ENCODE measurements at regions not wholly inside any gene's neighbourhood (a gene's known extent, or its start where the extent isn't known, plus 50 kb on each side); places are given as distances from the start of the nearest gene placed in this dataset.

DNA sequence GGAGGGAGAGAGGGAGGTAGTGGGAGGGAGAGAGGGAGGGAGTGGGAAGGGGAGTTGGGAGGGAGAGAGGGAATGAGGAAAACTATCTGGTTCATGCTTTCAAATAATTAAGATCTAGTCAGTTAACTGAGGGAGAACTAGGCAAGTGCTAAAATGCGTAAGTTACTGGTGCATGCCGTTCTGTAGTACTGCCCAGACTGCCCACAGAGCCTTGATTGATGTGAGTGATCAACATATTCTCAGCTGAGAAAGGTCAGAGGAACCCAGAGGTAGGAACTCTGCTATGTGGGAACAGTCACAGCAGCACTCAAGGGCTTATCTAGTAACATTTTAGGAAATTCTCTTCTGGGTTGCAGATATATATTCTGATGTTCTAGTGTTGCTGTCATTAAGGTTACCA lies 149.8 kb upstream of the ROBO1 start:
- no peak for DNase-seq

DNA sequence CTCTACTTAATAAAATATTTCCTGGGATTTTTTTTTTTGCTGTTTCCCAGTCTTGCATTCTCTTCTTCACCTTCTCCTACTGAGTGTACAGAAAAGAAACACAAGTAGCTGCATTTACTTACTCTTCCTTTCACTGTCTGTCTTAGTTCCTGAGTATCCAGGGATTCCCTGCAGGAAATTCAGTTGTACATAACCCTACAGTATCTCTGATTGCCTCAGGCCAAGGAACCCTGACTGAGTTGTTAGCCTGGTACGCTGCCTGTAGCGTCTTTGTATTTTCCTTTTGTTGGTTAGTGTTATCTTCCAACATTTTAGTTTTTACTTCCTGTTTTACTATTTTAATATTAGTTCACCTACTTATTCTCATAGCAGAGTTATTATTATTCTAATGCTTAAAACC lies 142.5 kb upstream of the ROBO1 start:
- DNase-seq = no peak

DNA sequence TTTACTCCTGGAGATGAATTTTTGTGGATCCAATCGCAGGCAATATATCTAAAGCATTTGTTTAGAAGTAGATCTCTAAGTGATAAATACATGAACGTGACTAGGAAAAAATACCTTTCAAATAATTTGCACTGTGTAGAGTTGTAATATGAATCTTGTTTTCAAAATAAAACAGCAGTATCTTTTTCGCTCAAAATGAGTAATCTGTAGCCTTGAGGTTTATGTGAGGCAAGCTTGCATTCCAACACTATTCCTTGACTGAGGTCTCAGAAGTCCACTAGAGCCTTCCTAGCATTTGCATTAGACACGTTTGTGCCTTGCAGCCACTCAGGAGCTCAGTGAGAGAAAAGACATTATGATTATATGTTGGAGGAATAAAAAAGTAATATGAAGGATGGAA lies 138.3 kb upstream of the ROBO1 start:
- no peak for DNase-seq

DNA sequence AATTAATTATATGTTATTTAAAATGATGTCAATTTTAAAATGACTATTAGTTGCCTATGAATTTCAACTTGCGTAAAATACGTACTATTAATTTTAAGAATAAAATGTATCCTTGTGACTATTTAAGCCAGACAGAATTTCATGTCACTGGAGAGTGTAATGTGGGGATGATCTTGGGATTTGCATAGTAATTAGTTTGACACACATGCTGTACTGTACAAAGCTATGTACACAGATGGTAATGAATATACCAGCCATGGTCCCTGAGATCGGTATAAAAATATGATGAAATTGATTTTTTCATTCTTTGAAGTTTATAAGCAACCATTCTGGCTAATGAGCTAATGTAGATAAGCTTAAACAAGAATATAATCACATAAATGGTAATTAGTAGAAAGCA lies 134.4 kb upstream of the ROBO1 start:
- no peak for DNase-seq

DNA sequence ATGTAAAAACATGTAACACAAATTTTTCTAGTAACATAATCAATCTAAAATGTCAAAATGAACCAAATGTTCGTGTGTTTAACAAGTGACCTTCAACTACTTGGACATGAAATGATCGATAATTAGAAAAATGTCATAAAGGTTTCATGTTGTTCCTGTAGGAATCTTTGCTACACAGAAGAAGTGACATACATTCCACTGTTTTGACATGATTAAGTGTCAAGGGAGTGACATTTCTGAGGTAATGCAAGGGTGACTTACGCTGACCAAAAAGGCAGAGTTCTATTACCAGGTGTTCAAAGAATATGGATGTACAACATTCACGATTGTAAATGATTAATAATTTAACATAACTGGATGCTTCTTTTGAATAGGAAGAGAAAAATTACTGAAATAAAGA lies 131.1 kb upstream of the ROBO1 start:
- no peak for DNase-seq

DNA sequence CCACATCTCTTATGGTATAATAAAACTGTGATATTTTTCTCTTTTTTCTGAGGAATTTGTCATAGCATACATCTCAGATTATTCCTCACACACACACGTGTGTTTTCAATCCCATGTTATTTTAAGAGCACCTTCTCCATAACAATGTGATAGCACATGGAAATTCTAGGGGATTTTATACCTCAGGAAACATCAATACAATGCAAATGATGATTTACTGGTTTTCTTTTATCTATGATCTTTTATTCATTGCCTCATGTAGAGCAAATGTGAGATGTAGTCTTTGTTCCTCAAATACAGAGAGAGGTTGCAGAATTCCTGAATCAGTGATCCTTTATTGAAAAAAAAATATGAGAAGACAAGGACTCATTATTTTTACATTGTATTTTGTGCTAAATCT lies 128.3 kb upstream of the ROBO1 start:
- DNase-seq = no peak

DNA sequence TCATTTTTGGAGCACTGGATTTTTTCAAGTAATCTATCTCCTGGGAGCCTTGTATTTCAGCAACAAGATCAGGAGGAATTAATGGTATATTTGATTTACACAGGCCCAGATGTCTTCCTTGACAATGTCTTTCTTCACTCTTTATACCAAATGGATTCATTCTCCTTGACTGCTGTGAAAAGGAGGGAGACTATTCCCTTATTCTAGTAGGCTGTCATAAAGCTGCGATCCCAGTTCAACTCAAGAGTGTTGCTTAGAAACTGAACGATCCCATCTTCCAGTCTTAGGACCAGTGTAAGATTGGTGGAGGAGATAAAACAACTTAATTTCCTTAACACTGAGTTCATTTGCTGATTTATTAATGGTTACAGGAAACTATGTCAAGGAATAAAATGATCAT lies 119.4 kb upstream of the ROBO1 start:
- DNase-seq = no peak

DNA sequence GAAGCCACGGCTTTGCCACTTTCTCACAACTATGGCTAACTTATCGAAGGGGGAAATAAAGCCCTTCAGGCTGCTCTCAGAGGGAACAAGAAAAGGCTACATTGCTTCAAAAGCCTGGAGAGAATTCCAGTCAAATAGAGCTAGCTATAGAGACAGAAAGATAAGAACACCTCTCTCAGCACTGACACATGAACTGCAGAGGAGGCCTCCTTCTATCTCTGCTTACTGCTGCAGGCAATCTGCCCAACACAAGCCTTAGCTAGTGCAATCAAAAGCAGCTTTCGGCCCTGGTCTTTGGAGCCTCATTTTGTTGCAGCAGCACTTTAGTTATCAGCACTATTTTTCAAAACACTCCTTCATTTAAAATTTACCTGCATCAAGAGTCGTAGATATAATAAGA lies 118.4 kb upstream of the ROBO1 start:
- peak; percentile 19 for DNase-seq

DNA sequence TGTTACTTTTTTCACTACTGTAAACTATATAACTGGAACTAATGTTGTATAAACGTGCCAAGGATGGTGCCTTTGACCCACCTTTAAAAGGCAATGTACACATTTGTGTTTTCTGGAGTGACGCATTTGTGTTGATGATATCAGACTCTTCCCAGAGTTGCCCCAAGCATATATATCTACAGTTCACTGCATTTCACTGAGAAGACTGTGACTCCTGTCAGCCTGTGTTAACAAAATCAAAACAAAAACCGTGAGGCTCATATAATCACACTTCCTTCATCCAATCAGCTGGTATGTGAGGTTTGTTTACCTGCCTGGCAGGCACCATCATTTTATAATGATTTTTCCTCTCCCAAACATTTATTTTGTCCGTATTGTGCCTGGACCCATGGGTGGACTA lies 117.6 kb upstream of the ROBO1 start:
- DNase-seq = peak; percentile 28

DNA sequence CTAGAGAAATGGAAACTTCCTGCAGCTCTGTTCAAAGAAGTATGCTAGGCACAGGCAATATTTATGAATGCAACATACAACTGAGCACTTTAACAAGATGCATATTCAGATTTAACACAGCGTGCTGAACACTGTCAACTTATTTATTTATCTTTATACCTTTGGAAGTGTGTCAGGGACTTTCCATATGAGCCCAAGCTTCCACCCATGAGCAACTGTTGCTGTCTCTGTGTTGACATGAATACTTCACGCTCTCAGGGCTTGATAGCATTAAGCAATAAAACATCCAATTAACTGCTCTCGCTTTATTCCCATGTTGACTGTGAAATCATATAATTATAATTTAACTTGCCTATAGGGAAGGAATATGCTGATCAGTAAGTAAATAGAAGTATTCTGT lies 116.6 kb upstream of the ROBO1 start:
- no peak for DNase-seq

DNA sequence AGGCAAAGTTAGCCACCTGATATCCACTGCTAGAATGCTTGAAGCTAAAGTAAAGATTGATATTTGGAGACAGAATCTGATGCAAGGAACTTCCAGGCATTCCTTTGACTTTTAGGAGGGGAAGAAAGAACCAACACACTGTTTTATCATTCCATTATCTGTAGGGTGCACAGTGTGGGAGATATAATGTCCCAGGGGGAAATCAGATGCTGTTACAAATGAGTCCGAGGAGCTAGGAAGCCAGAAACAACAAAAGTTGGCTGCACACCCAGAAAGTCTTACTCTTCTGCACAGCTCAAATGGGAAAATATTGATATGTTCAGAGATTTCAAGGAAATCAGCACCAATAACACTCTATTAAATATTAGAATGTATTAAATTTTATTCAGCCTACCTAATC lies 113.6 kb upstream of the ROBO1 start:
- DNase-seq = no peak

DNA sequence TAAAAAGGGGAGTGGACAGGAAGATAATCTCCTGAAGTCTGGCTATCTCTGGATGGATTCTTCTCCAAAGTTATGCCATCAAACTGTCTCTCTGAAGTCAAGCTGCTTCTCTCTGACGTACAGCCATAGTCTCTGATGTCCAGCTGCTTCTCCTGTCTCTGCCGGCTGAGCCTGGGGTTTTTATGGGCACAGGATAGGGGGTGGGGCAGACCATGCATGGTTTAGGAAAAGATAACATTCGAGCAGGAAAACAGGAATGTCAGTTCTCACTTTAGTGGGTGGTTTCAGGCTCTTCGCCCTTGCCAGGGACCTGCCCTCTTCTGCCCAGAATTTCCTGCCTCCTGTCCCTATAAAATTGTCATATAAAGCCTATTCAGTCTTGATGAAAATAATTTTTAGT lies 110.9 kb upstream of the ROBO1 start:
- no peak for DNase-seq

DNA sequence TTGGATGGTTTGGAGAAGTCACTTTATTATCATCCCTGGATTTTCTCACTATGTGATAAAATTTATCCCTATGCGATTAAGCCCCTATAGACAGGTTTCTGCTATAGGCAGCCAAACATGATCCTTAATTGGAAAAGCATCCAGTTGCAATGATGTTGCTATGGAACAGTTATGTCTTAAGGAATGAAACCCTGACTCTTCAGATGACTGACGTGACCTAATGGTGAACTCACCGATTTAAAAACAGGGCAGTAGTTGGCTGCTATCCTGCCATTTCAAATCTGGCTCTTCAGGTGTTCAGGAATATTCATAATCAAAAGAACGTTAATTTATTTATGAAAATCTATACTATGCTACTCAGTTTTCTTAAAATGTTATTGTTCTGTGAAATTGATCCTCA lies 106.8 kb upstream of the ROBO1 start:
- no peak for DNase-seq

DNA sequence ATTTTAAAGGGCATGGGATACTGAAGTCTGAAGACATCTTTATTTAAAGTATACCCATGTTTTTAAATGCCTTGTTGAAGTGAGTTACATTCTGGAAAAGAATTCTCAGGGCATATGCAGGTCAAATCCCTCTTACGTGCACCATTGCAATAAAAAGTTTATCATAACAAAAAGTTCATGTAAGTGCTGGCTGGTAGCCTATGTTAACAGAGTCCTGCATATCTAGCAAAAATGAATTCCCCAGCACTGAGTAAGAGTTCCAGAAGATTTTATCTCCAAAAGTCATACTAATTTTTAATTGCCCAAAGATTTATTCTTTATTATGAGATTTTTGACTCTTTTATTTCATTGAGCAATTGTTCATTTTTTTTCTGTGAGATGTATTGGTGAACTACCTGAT lies 104.7 kb upstream of the ROBO1 start:
- DNase-seq = peak; percentile 51

DNA sequence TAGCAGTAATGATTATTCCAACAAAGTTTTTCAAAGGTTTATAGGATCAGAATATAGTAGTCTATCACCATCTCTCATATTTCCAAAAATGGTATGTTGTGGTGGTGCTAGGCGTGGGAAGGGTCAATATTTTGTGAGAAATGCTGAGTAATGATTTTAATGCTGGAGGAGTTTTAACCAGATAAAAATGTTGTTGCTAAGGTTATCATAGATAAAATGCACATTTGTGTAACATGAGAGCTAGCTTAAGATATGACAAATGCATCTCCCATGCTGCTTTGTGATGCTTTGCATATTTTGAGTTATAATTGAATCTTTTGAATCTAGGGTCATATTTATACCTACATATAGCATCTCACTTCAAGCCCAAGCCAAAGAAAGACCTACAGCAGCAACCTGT lies 103.9 kb upstream of the ROBO1 start:
- no peak for DNase-seq

DNA sequence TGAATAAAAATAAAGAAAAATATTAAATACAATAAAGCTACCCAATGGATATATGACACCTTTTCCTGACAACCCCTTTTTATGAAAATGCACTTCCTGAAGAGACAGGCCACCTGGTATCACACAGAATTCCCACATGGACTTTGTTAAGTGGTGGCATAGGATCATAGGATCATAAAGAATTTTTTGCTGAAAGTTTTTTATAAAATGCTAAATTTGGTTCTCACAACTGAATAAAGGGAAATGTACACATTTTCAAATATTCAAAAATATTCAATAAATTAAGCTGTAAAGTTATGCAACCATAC lies 102.5 kb upstream of the ROBO1 start:
- DNase-seq = no peak

DNA sequence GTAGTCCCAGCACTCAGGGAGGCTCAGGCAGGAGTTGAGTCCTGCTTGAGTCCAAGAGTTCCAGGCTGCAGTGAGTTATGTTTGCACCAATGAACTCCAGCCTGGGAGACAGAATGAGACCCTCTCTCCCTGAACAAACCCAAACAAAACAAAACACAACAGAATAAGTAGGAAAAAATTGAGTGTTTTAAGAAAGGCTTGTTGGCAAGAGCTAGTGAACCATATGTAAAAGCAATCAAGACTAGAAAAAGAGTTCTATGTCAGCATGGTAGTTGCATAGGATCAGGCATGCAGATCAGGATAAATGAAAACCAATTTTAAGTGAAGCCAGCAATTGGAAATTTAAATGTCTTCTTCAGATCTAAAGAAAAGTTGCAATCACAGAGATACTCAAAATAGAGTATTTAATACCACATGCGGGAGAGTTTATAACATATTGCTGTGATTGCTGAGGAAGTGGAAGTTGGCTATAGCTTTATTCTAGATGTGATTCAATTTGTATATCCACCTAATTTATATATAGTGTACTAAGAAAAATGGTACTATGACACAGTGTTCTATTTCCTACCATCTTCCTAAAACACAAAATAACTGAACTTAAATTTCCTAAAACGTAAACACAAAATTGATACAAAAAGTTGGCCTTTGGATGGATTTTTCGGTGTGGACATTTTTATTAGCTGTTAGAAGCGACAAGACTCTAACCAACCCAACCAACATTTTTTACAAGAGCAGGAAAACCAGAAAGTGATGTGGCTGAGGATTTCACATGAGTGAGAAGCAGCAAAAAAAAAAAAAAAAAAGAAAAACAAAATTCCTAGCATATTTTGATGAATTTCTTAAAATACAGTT lies 101.9 kb upstream of the ROBO1 start:
- no peak for DNase-seq

DNA sequence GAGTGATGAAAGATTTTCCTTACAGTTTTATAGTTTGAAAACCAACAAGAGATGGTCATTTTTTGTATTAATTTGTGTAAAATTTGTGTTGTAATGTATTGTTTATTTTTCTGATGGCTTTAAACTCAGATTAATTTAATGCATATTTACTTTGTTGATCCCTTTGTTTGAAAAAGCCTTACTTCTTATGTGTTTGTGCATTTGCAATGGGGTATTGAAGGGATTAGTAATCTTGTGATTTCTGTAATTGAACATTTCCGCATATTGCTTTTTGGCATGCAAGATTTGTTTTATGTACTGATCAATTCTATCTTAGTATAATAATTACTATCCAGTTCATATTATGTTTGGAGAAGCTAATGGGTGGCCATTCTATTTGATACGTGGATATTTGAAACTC lies 98.4 kb upstream of the ROBO1 start:
- DNase-seq = no peak

DNA sequence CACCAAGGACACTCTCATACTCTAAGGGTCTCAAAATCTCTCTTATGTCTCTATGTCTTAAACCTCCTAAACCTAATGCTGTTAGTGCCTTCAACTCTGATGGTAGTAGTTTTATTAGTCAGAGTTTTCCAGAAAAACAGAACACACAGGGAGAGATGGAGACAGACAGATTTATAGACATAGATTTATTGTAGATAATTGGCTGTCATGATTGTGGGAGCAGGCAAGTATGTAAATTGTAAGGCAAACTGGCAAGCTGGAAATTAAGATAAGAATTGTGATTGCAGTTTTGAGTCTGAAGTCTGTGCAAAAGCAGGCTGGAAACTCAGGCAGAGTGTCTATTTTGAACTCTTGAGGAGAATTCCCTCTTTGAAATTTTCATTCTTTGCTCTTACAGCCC lies 96.3 kb upstream of the ROBO1 start:
- DNase-seq = no peak

DNA sequence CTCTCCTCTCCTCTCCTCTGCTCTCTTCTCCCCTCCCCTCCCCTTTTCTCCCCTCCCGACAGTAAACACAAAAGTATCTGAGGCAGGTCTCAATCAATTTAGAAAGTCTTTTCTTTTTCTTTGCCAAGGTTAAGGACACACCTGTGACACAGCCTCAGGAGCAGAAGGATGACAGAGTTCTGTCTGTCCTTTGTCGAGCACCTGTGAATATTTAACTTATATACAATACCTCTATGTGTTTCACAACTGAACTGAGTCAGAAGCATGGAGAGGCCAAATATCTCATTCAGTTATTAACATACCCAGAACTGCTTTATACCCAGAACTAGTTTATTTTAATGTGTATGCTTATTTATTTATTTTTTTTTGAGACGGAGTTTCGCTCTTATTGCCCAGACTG lies 81.1 kb upstream of the ROBO1 start:
- no peak for DNase-seq

DNA sequence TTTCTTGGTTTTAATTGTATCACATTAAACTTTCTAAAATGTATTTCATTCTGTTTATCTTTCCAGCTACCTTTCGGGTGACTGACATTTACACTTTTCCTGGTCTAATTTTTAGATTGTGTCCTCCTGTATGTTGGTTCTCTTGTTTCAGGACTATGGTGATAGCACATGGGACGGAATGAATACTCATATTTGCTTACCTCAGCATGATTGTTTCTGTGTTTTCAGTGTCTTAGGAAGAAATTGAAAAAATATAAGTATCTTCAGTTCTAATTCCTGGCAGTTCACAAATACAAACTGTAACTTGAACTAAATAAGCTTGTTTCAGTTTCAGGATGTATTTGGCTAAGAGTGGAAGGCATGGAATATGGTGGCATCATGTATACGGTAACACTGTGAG lies 80.1 kb upstream of the ROBO1 start:
- no peak for DNase-seq

DNA sequence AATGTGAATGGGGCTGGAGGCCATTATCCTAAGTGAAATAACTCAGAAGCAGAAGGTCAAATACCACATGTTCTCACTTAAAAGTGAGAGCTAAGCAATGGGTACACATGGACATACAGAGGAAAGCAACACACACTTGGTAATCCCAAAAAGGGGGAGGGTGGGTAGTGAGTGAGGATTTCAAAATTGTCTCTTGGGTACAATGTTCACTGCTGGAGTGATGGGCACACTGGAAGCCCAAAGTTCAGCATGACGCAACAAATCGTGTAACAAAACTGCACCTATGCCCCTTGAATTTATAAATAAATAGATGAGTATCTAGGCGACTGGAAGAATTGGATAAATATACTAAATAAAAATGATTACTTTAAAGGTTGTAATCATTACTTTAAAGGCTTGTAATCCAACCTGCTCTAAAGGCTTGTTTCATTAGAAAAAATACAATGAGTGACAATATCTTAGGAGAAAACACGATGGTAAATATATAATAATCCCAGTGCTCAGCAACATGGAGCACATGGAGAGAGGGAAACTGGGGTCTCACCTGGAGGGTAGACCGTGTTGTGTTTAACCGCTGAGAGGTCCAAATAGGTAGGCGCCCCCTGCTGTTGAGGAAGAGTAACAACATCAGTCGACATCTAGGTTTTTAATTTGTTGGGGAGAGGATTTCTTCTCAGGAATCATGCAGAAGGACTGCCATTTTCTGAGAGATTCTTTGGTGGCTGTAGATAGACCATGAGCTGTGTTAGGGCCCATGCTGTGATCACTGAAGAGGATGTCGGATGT lies 78.5 kb upstream of the ROBO1 start:
- no peak for DNase-seq

DNA sequence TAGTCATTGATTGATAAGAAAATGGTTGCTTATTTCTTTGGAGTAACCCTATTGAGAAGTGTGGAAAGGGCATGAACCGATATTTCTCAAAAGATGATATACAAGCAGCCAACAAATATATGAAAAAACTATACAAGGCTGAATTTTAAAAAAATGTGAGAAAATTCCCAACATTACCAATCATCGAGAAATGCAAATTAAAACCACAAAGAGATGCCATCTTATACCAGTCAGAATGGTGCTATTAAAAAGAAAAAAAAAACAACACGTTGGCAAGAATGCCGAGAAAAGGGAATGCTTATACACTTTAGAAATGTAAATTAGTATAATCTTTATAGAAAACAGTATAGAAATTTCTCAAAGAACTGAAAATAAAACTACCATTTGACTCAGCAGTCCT lies 77.7 kb upstream of the ROBO1 start:
- DNase-seq = no peak

DNA sequence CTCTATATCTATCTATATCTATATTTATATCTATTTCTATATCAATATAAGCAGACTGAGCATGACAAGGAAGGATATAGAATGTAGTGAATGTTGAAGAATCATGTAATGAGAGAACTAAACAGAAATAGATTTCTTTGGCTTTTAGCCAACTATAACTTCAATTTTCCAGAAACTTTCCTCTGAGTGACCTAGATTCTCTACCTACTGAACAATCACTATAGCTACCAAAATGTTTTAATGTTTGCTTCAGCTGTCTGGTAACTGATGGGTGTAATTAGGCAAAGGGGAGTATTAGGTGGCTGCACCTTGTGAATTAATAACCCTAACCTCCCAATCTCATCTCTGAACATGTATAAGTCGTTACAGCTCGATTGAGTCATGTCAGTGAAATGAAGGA lies 76.4 kb upstream of the ROBO1 start:
- peak; percentile 28 for DNase-seq

DNA sequence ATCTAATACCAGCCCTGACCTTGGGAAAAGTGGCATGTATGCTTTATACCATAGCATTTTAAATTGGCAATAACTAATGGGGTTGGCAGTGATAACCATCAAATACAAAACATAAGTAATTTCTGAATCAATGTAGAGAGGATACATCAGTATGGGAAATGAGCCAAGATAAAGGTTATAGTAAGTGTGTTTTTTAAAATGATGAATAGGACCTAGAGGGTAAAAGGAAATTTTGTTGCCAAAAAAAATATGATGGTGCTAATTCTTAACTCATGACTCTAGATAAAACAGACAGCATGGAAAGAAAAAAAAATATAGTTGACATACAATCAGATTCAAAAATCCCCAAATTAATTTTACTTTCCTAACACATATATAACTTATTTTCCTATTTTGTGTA lies 75.4 kb upstream of the ROBO1 start:
- DNase-seq = no peak
